NB4 (cell line): ENCODE measurements at regions not wholly inside any gene's neighbourhood (a gene's known extent, or its start where the extent isn't known, plus 50 kb on each side); places are given as distances from the start of the nearest gene placed in this dataset.

ENCODE experiments used
- DNase-seq: peaks from one replicate; pipeline ENCODE4 v3.0.0; 2010; ENCODE audit warnings: low read depth
- H3K4me3 ChIP-seq: one replicate; pipeline ENCODE4 v1.5.1; 2011; ENCODE audit warnings: mild to moderate bottlenecking, low read depth, low read length, moderate library complexity
- CTCF ChIP-seq: IDR thresholded peaks from one replicate; pipeline ENCODE4 v1.5.1; 2012; ENCODE audit warnings: low read depth, low read length
- MAX ChIP-seq: IDR thresholded peaks from 2 replicates; pipeline ENCODE4 v1.6.1; 2011; ENCODE audit warnings: low read depth, low read length
- MYC ChIP-seq: IDR thresholded peaks from 2 replicates; pipeline ENCODE4 v1.6.1; 2011; ENCODE audit warnings: low read depth, low read length
- POLR2A ChIP-seq: IDR thresholded peaks from 2 replicates; pipeline ENCODE4 v1.6.1; 2011; ENCODE audit warnings: mild to moderate bottlenecking; ENCODE audit not compliant: insufficient read length; ENCODE audit errors: extremely low read depth

GRCh38 chr14:31968107-31968810 is 108.8 kb upstream of the ARHGAP5 start:
- TF ChIP-seq POLR2A, result no peak
- no peak for TF ChIP-seq MAX
- TF ChIP-seq CTCF, result no peak
- H3K4me3 ChIP-seq, result no peak overlapping the region
- DNase-seq, result peak; percentile 8

GRCh38 chr14:31968956-31969698 is 108.0 kb upstream of the ARHGAP5 start:
- no peak overlapping the region for H3K4me3 ChIP-seq
- no peak for TF ChIP-seq MAX
- TF ChIP-seq MYC, result no peak
- TF ChIP-seq POLR2A, result no peak
- no peak for TF ChIP-seq CTCF
- no peak for DNase-seq

GRCh38 chr14:31969699-31970240 is 107.3 kb upstream of the ARHGAP5 start:
- no peak overlapping the region for H3K4me3 ChIP-seq
- TF ChIP-seq MAX, result no peak
- TF ChIP-seq CTCF, result no peak
- TF ChIP-seq MYC, result no peak
- TF ChIP-seq POLR2A, result no peak
- no peak for DNase-seq

- no peak for DNase-seq
- TF ChIP-seq POLR2A (no peak), CTCF (no peak), MAX (no peak), MYC (no peak)
- no peak overlapping the region for H3K4me3 ChIP-seq
Measured at GRCh38 chr14:31970744-31971143, 106.4 kb upstream of the ARHGAP5 start.

GRCh38 chr14:31971612-31972011 is 105.5 kb upstream of the ARHGAP5 start:
- DNase-seq, result no peak
- no peak overlapping the region for H3K4me3 ChIP-seq
- TF ChIP-seq POLR2A (no peak), MYC (no peak), CTCF (no peak), MAX (no peak)
